ENCODE measurements at regions not wholly inside any gene's neighbourhood (a gene's known extent, or its start where the extent isn't known, plus 50 kb on each side); places are given as distances from the start of the nearest gene placed in this dataset.

GRCh38 chr13:53513226-53513625, 484.6 kb downstream of the OLFM4 start:
- H3K27me3 ChIP-seq (ENCODE audit: control insufficient read depth in 2 of 2, insufficient read depth in 2 of 2, low read length in 2 of 2): no peaks in the 10 kb centered on the region
- intact Hi-C loops (cut with micrococcal nuclease): no loop called here
- H3K27ac ChIP-seq (ENCODE audit: low read depth, low read length): no peak overlapping the region
- no peaks in the 10 kb centered on the region for H3K9me3 ChIP-seq (ENCODE audit: control insufficient read depth in 2 of 3, low read length in 3 of 3)
- ChIA-PET CTCF (no interaction called here), POLR2A (no interaction called here)
- no peak overlapping the region for H3K27ac Mint-ChIP-seq
- no peak overlapping the region for H3K4me3 ChIP-seq (ENCODE audit: low read length)
- H3K36me3 Mint-ChIP-seq: no peaks in the 10 kb centered on the region
- peaks cover 0 to 8% (median 3%) of the 10 kb centered on the region in 11 donors for H3K9me3 Mint-ChIP-seq
- DNase-seq: no peak
- no peaks in the 10 kb centered on the region for H3K27me3 Mint-ChIP-seq
- no peak overlapping the region for H3K4me3 Mint-ChIP-seq
- no peaks in the 10 kb centered on the region for H3K36me3 ChIP-seq (ENCODE audit: control insufficient read depth in 2 of 3, insufficient read depth in 3 of 3, low read length in 3 of 3)
- ATAC-seq: no peak
- no peaks in the 10 kb centered on the region for H3K4me1 Mint-ChIP-seq
- no peaks in the 10 kb centered on the region for H3K4me1 ChIP-seq (ENCODE audit: control insufficient read depth in 2 of 2, insufficient read depth in 2 of 2, low read length in 2 of 2)

DNA sequence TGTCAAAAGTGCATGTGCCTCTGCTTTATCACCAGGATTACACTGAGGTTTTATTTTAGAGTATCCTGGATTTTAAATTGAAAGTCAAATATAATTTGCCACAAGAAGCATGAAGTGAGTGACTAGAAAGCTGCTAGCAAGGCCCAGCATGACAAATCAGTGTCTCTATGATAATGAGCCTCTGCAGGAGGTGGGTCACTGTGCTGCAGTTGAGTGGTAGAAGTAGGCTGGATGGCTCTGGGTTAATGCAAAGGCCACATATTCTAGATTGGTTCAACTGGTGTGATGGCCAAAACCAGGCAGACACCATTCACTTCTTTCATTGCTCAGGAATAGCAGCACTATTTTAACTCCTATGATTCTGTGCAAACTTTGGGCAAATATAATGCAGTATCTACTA, 491.5 kb downstream of the OLFM4 start:
- H3K27me3 Mint-ChIP-seq: no peaks in the 10 kb centered on the region
- DNase-seq (no peak), ATAC-seq (no peak)
- intact Hi-C loops (cut with micrococcal nuclease): no loop called here
- no peak overlapping the region for H3K4me3 Mint-ChIP-seq
- Histone ChIP-seq H3K27me3 (ENCODE audit: control insufficient read depth in 2 of 2, insufficient read depth in 2 of 2, low read length in 2 of 2) (no peaks in the 10 kb centered on the region), H3K36me3 (ENCODE audit: control insufficient read depth in 2 of 3, insufficient read depth in 3 of 3, low read length in 3 of 3) (no peaks in the 10 kb centered on the region), H3K4me1 (ENCODE audit: control insufficient read depth in 2 of 2, insufficient read depth in 2 of 2, low read length in 2 of 2) (no peaks in the 10 kb centered on the region), H3K9me3 (ENCODE audit: control insufficient read depth in 2 of 3, low read length in 3 of 3) (no peaks in the 10 kb centered on the region), H3K4me3 (ENCODE audit: low read length) (no peak overlapping the region), H3K27ac (ENCODE audit: low read depth, low read length) (no peak overlapping the region)
- H3K27ac Mint-ChIP-seq: no peak overlapping the region
- ChIA-PET CTCF (no interaction called here), POLR2A (no interaction called here)
- no peaks in the 10 kb centered on the region for H3K36me3 Mint-ChIP-seq
- H3K9me3 Mint-ChIP-seq: peaks cover 0 to 10% (median 3%) of the 10 kb centered on the region in 11 donors
- no peaks in the 10 kb centered on the region for H3K4me1 Mint-ChIP-seq

- Histone ChIP-seq H3K4me3 (ENCODE audit: low read length) (no peak overlapping the region), H3K36me3 (ENCODE audit: control insufficient read depth in 2 of 3, insufficient read depth in 3 of 3, low read length in 3 of 3) (no peaks in the 10 kb centered on the region), H3K27me3 (ENCODE audit: control insufficient read depth in 2 of 2, insufficient read depth in 2 of 2, low read length in 2 of 2) (no peaks in the 10 kb centered on the region), H3K9me3 (ENCODE audit: control insufficient read depth in 2 of 3, low read length in 3 of 3) (no peaks in the 10 kb centered on the region), H3K4me1 (ENCODE audit: control insufficient read depth in 2 of 2, insufficient read depth in 2 of 2, low read length in 2 of 2) (no peaks in the 10 kb centered on the region), H3K27ac (ENCODE audit: low read depth, low read length) (no peak overlapping the region)
- Mint-ChIP-seq H3K4me3 (no peak overlapping the region), H3K27me3 (no peaks in the 10 kb centered on the region), H3K4me1 (no peaks in the 10 kb centered on the region), H3K36me3 (no peaks in the 10 kb centered on the region), H3K9me3 (peaks cover 0 to 10% (median 2%) of the 10 kb centered on the region in 11 donors), H3K27ac (no peak overlapping the region)
- DNase-seq (no peak), ATAC-seq (no peak)
- intact Hi-C loops (cut with micrococcal nuclease): no loop called here
- POLR2A ChIA-PET: no interaction called here
- CTCF ChIA-PET: no interaction called here
Measured at GRCh38 chr13:53522034-53522433, 493.4 kb downstream of the OLFM4 start.

- POLR2A ChIA-PET: no interaction called here
- Histone ChIP-seq H3K27ac (ENCODE audit: low read depth, low read length) (no peak overlapping the region), H3K36me3 (ENCODE audit: control insufficient read depth in 2 of 3, insufficient read depth in 3 of 3, low read length in 3 of 3) (no peaks in the 10 kb centered on the region), H3K4me3 (ENCODE audit: low read length) (no peak overlapping the region), H3K9me3 (ENCODE audit: control insufficient read depth in 2 of 3, low read length in 3 of 3) (no peaks in the 10 kb centered on the region), H3K4me1 (ENCODE audit: control insufficient read depth in 2 of 2, insufficient read depth in 2 of 2, low read length in 2 of 2) (no peaks in the 10 kb centered on the region), H3K27me3 (ENCODE audit: control insufficient read depth in 2 of 2, insufficient read depth in 2 of 2, low read length in 2 of 2) (no peaks in the 10 kb centered on the region)
- no peak for ATAC-seq
- H3K9me3 Mint-ChIP-seq: peaks cover 0 to 21% (median 4%) of the 10 kb centered on the region in 11 donors
- no peak for DNase-seq
- H3K36me3 Mint-ChIP-seq: no peaks in the 10 kb centered on the region
- H3K27me3 Mint-ChIP-seq: no peaks in the 10 kb centered on the region
- intact Hi-C loops (cut with micrococcal nuclease): no loop called here
- H3K27ac Mint-ChIP-seq: no peak overlapping the region
- CTCF ChIA-PET: interaction anchor here (1.5 kb wide), 1 partner anchor 22 kb away, joined by 4 read pairs; no protein-coding TSS in a partner anchor
- no peaks in the 10 kb centered on the region for H3K4me1 Mint-ChIP-seq
- no peak overlapping the region for H3K4me3 Mint-ChIP-seq
Measured at GRCh38 chr13:53537586-53537985, 509.0 kb downstream of the OLFM4 start.

- H3K9me3 Mint-ChIP-seq: peaks cover 0 to 22% (median 4%) of the 10 kb centered on the region in 11 donors
- POLR2A ChIA-PET: no interaction called here
- Histone ChIP-seq H3K27me3 (ENCODE audit: control insufficient read depth in 2 of 2, insufficient read depth in 2 of 2, low read length in 2 of 2) (no peaks in the 10 kb centered on the region), H3K27ac (ENCODE audit: low read depth, low read length) (no peak overlapping the region), H3K4me1 (ENCODE audit: control insufficient read depth in 2 of 2, insufficient read depth in 2 of 2, low read length in 2 of 2) (no peaks in the 10 kb centered on the region), H3K9me3 (ENCODE audit: control insufficient read depth in 2 of 3, low read length in 3 of 3) (peaks cover 0 to 6% (median 0%) of the 10 kb centered on the region in 3 experiments), H3K36me3 (ENCODE audit: control insufficient read depth in 2 of 3, insufficient read depth in 3 of 3, low read length in 3 of 3) (no peaks in the 10 kb centered on the region), H3K4me3 (ENCODE audit: low read length) (no peak overlapping the region)
- no peaks in the 10 kb centered on the region for H3K36me3 Mint-ChIP-seq
- no peaks in the 10 kb centered on the region for H3K27me3 Mint-ChIP-seq
- ATAC-seq (no peak), DNase-seq (no peak)
- no peaks in the 10 kb centered on the region for H3K4me1 Mint-ChIP-seq
- intact Hi-C loops (cut with micrococcal nuclease): no loop called here
- CTCF ChIA-PET: no interaction called here
- no peak overlapping the region for H3K27ac Mint-ChIP-seq
- H3K4me3 Mint-ChIP-seq: no peak overlapping the region
Measured at GRCh38 chr13:53545340-53545941, 516.8 kb downstream of the OLFM4 start.

GRCh38 chr13:53560556-53560955, 531.9 kb downstream of the OLFM4 start:
- Mint-ChIP-seq H3K9me3 (peaks cover 0 to 16% (median 4%) of the 10 kb centered on the region in 11 donors), H3K27ac (no peak overlapping the region), H3K36me3 (no peaks in the 10 kb centered on the region), H3K4me3 (no peak overlapping the region), H3K4me1 (no peaks in the 10 kb centered on the region), H3K27me3 (no peaks in the 10 kb centered on the region)
- CTCF ChIA-PET: no interaction called here
- no peak for DNase-seq
- H3K27me3 ChIP-seq (ENCODE audit: control insufficient read depth in 2 of 2, insufficient read depth in 2 of 2, low read length in 2 of 2): no peaks in the 10 kb centered on the region
- H3K27ac ChIP-seq (ENCODE audit: low read depth, low read length): no peak overlapping the region
- POLR2A ChIA-PET: no interaction called here
- H3K36me3 ChIP-seq (ENCODE audit: control insufficient read depth in 2 of 3, insufficient read depth in 3 of 3, low read length in 3 of 3): no peaks in the 10 kb centered on the region
- intact Hi-C loops (cut with micrococcal nuclease): no loop called here
- no peak for ATAC-seq
- H3K4me3 ChIP-seq (ENCODE audit: low read length): no peak overlapping the region
- H3K4me1 ChIP-seq (ENCODE audit: control insufficient read depth in 2 of 2, insufficient read depth in 2 of 2, low read length in 2 of 2): no peaks in the 10 kb centered on the region
- H3K9me3 ChIP-seq (ENCODE audit: control insufficient read depth in 2 of 3, low read length in 3 of 3): no peaks in the 10 kb centered on the region

DNA sequence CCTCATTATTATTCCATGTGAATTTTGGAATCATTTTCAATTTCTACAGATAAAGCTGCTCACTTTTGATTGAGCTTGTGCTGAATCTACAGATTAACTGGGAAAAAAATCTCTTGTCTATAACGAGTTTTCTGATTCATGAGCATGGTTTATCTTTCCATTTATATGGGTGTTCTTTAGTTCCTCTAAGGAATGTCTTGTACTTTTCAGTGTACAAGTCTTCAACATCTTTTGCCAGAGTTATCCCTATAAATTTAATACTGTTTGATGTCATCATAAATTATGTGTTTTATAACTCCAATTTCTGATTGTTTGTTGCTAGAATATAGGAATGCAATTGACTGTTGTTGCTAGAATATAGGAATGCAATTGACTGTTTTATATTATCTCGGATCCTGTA, 533.8 kb downstream of the OLFM4 start:
- no peaks in the 10 kb centered on the region for H3K4me1 ChIP-seq (ENCODE audit: control insufficient read depth in 2 of 2, insufficient read depth in 2 of 2, low read length in 2 of 2)
- POLR2A ChIA-PET: no interaction called here
- H3K27ac ChIP-seq (ENCODE audit: low read depth, low read length): no peak overlapping the region
- no peak for ATAC-seq
- no peaks in the 10 kb centered on the region for H3K36me3 Mint-ChIP-seq
- no peaks in the 10 kb centered on the region for H3K27me3 ChIP-seq (ENCODE audit: control insufficient read depth in 2 of 2, insufficient read depth in 2 of 2, low read length in 2 of 2)
- H3K36me3 ChIP-seq (ENCODE audit: control insufficient read depth in 2 of 3, insufficient read depth in 3 of 3, low read length in 3 of 3): no peaks in the 10 kb centered on the region
- H3K9me3 Mint-ChIP-seq: peaks cover 2 to 16% (median 4%) of the 10 kb centered on the region in 11 donors
- H3K4me3 ChIP-seq (ENCODE audit: low read length): no peak overlapping the region
- no peak overlapping the region for H3K4me3 Mint-ChIP-seq
- intact Hi-C loops (cut with micrococcal nuclease): no loop called here
- CTCF ChIA-PET: no interaction called here
- H3K4me1 Mint-ChIP-seq: no peaks in the 10 kb centered on the region
- H3K27me3 Mint-ChIP-seq: no peaks in the 10 kb centered on the region
- H3K9me3 ChIP-seq (ENCODE audit: control insufficient read depth in 2 of 3, low read length in 3 of 3): no peaks in the 10 kb centered on the region
- no peak for DNase-seq
- no peak overlapping the region for H3K27ac Mint-ChIP-seq
